ENCODE measurements at regions not wholly inside any gene's neighbourhood (a gene's known extent, or its start where the extent isn't known, plus 50 kb on each side); places are given as distances from the start of the nearest gene placed in this dataset.

DNA sequence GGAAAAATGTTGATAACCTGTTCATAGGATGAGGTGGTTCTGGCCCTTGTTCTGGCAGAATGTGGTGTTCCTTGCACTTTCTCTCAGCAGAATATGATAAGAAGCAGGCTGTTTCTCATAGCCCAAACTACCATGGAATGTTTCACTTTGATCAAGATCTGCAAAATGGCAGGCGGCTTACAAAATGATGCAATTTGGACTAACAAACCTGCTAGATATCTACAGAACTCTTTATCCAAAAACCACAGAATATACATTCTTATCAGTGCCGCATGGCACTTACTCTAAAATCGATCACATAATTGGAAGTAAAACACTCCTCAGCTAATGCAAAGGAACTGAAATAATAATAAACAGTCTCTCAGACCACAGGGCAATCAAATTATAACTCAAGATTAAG, 55.9 kb upstream of the ABCB7 start:
- no TSS peak for BruUV-seq (replicated peaks)
- Histone ChIP-seq H3K4me1 (ENCODE audit: control insufficient read depth, insufficient read depth, low read length) (no peaks in the 10 kb centered on the region), H3K79me1 (ENCODE audit: low read depth in 1 of 2, low read length in 2 of 2) (no peaks in the 10 kb centered on the region), H2BK120ac (ENCODE audit: low read depth, low read length) (no peak overlapping the region), H4K20me1 (ENCODE audit: insufficient read depth, low read length) (no peaks in the 10 kb centered on the region), H3K18ac (ENCODE audit: low read depth, low read length) (no peak overlapping the region), H3K9ac (ENCODE audit: low read depth, low read length) (no peak overlapping the region), H4K91ac (ENCODE audit: insufficient read depth, low read depth, low read length) (no peak overlapping the region), H2AK5ac (ENCODE audit: low read depth, low read length) (no peak overlapping the region), H3K56ac (ENCODE audit: extremely low read depth, insufficient read depth, low read length) (no peak overlapping the region), H2AK9ac (replicated peaks; ENCODE audit: low read depth, low read length, poor library complexity) (no peak overlapping the region), H3K4me2 (ENCODE audit: low read depth, low read length) (no peak overlapping the region), H2AFZ (replicated peaks; ENCODE audit: low read length, poor library complexity) (no peak overlapping the region), H3K4me3 (ENCODE audit: insufficient read depth, low read depth, low read length) (no peak overlapping the region), H3K9me3 (ENCODE audit: control insufficient read depth, insufficient read depth, low read length) (no peaks in the 10 kb centered on the region), H3K27ac (ENCODE audit: insufficient read depth, low read length) (no peak overlapping the region), H3K9me1 (ENCODE audit: insufficient read depth, low read length) (no peaks in the 10 kb centered on the region), H2BK15ac (ENCODE audit: low read depth, low read length) (no peak overlapping the region), H4K5ac (ENCODE audit: low read depth, low read length) (no peak overlapping the region), H3K4ac (ENCODE audit: low read depth, low read length) (no peak overlapping the region), H3K36me3 (ENCODE audit: control insufficient read depth, insufficient read depth, low read length) (no peaks in the 10 kb centered on the region), H3K23ac (ENCODE audit: low read depth, low read length) (no peak overlapping the region), H3K27me3 (ENCODE audit: control insufficient read depth, insufficient read depth, low read length) (no peaks in the 10 kb centered on the region; the same call in 1 of the 2 replicates), H2BK20ac (ENCODE audit: low read depth, low read length) (no peak overlapping the region), H2BK5ac (ENCODE audit: low read depth, low read length, poor library complexity, severe bottlenecking) (no peak overlapping the region), H3K14ac (replicated peaks; ENCODE audit: low read depth, low read length) (no peak overlapping the region), H4K8ac (ENCODE audit: low read depth in 2 of 2, low read length in 2 of 2) (no peak overlapping the region)
- 40% methylated on average over 1 of the region's 3 CpGs; no CpG with 5 or more reads in 1 of the 2 experiments for WGBS, 2 experiments (ENCODE audit: extremely low coverage in 2 of 2, insufficient read length in 1 of 2)
- intact Hi-C loops (cut with micrococcal nuclease): no loop called here
- ChIA-PET CTCF (no interaction called here), POLR2A (ENCODE audit: unreplicated experiment) (no interaction called here)
- DNase-seq: no peak
- no peak for ATAC-seq (ENCODE audit: low read depth)
- in situ Hi-C loops (cut with MboI; ENCODE audit: low sequenced_read_pairs): loop anchor here (10.0 kb wide), 1 partner anchor 57 kb away; the partner anchor contains the start of gene ABCB7
- TF ChIP-seq MAFK (IDR thresholded peaks at IDR 0.05; ENCODE audit: low read depth, low read length) (no peak), CHD1 (IDR thresholded peaks at IDR 0.05; ENCODE audit: low read depth, low read length) (no peak), SMC3 (IDR thresholded peaks at IDR 0.05; ENCODE audit: low read depth, low read length) (no peak), POLR2A (IDR thresholded peaks at IDR 0.05; ENCODE audit: low read depth, low read length) (no peak), NFE2L2 (IDR thresholded peaks at IDR 0.05; ENCODE audit: low read depth, low read length) (no peak), MAZ (IDR thresholded peaks at IDR 0.05; ENCODE audit: borderline replicate concordance, low read depth, low read length) (no peak), RFX5 (IDR thresholded peaks at IDR 0.05; ENCODE audit: low read depth, low read length) (no peak), BHLHE40 (IDR thresholded peaks at IDR 0.05; ENCODE audit: low read depth, low read length) (no peak), MXI1 (IDR thresholded peaks at IDR 0.05; ENCODE audit: borderline replicate concordance, low read depth, low read length) (no peak), RAD21 (IDR thresholded peaks at IDR 0.05; ENCODE audit: low read length) (no peak)
- TF ChIP-seq, protein P1, sequence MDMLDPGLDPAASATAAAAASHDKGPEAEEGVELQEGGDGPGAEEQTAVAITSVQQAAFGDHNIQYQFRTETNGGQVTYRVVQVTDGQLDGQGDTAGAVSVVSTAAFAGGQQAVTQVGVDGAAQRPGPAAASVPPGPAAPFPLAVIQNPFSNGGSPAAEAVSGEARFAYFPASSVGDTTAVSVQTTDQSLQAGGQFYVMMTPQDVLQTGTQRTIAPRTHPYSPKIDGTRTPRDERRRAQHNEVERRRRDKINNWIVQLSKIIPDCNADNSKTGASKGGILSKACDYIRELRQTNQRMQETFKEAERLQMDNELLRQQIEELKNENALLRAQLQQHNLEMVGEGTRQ (IDR thresholded peaks at IDR 0.05; ENCODE audit: low read depth, low read length): no peak
- TF ChIP-seq, protein P2, sequence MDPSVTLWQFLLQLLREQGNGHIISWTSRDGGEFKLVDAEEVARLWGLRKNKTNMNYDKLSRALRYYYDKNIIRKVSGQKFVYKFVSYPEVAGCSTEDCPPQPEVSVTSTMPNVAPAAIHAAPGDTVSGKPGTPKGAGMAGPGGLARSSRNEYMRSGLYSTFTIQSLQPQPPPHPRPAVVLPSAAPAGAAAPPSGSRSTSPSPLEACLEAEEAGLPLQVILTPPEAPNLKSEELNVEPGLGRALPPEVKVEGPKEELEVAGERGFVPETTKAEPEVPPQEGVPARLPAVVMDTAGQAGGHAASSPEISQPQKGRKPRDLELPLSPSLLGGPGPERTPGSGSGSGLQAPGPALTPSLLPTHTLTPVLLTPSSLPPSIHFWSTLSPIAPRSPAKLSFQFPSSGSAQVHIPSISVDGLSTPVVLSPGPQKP (IDR thresholded peaks at IDR 0.05; ENCODE audit: borderline replicate concordance, low read depth, low read length): no peak
- dilution Hi-C loops (cut with HindIII; ENCODE audit: low sequenced_read_pairs, unreplicated experiment): no loop called here
